ENCODE measurements at regions not wholly inside any gene's neighbourhood (a gene's known extent, or its start where the extent isn't known, plus 50 kb on each side); places are given as distances from the start of the nearest gene placed in this dataset.

DNA sequence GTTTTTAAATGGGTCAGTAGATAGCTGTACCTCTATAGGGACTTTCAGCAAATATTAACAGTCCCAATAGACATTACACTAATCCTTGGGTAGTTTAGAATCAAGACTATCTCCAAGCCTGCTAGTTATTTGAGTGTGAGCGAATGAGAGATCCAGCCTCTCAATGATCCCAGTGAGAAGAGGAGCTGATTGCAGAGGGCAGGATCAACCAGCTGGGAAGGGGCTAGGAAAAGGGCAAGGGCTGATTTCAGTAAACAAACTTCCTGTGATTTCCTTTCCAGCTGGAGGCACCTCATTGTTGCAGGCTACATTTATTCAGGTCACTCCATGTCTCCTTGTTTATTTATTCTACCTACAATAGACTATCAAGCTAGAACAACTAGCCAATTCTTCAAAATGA is 84.1 kb upstream of the CTNNA2 start:
- TF ChIP-seq, protein P1, sequence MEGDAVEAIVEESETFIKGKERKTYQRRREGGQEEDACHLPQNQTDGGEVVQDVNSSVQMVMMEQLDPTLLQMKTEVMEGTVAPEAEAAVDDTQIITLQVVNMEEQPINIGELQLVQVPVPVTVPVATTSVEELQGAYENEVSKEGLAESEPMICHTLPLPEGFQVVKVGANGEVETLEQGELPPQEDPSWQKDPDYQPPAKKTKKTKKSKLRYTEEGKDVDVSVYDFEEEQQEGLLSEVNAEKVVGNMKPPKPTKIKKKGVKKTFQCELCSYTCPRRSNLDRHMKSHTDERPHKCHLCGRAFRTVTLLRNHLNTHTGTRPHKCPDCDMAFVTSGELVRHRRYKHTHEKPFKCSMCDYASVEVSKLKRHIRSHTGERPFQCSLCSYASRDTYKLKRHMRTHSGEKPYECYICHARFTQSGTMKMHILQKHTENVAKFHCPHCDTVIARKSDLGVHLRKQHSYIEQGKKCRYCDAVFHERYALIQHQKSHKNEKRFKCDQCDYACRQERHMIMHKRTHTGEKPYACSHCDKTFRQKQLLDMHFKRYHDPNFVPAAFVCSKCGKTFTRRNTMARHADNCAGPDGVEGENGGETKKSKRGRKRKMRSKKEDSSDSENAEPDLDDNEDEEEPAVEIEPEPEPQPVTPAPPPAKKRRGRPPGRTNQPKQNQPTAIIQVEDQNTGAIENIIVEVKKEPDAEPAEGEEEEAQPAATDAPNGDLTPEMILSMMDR (IDR thresholded peaks at IDR 0.05 in 8 of 11, conservative IDR thresholded peaks at IDR 0.05 in 3 of 11), result no peak
- TF ChIP-seq POLR2A (IDR thresholded peaks at IDR 0.05), result no peak
